Right cardiac atrium (tissue), 5 donors: ENCODE measurements at regions not wholly inside any gene's neighbourhood (a gene's known extent, or its start where the extent isn't known, plus 50 kb on each side); places are given as distances from the start of the nearest gene placed in this dataset.
A peak's percentile ranks its signal among the peaks of the same experiment; 100 is the strongest.

Experiments
- ATAC-seq, 2 donors: fragments of 200-7000 bp; cut with Tn5 transposase; one replicate each; pipeline versions ENCODE4 v1.8.0 to v1.9.1; 2020; ENCODE audit warnings: moderate library complexity in 2 of 2, mild to moderate bottlenecking in 1 of 2
- DNase-seq, 3 donors: peaks; one replicate each; pipeline ENCODE4 v3.0.0-alpha.2; 2020
- H3K27ac ChIP-seq: one replicate; pipeline ENCODE4 v1.5.1; 2013; ENCODE audit warnings: mild to moderate bottlenecking, low read length, control low read depth, moderate library complexity
- H3K27me3 ChIP-seq: one replicate; pipeline ENCODE4 v1.6.1; 2013; ENCODE audit not compliant: control insufficient read depth, insufficient read depth
- H3K4me1 ChIP-seq: one replicate; pipeline ENCODE4 v1.6.1; 2013; ENCODE audit warnings: low read length; ENCODE audit not compliant: control insufficient read depth, insufficient read depth
- H3K4me3 ChIP-seq: one replicate; pipeline ENCODE4 v1.5.1; 2013; ENCODE audit warnings: low read length, control low read depth
- H3K9me3 ChIP-seq: one replicate; pipeline ENCODE4 v1.6.1; 2013; ENCODE audit warnings: low read length; ENCODE audit not compliant: control insufficient read depth
- WGBS: extraction: QIAGEN DNeasy Blood & Tissue Kit; methylation state at CpG from one replicate; pipeline ENCODE4 v1.1.7; 2013; 5-methylcytosine and 5-hydroxymethylcytosine counted together
- intact Hi-C, 4 donors: fragments of 100-400 bp; cut with DNase I; formaldehyde crosslinking; loops; one replicate each; pipeline versions ENCODE4 v1.11.0 to v1.14.0; 2022 to 2023
- donor health status: healthy with polysubstance abuse.
- donor health status: DM: no; HTN: yes; CAD: no.
- donor health status: DM: no; HTN: no; CAD: no.
- donor health status: DM: no; HTN: yes; CAD: no; lungs with severe emphysema.
- donor health status: DM: yes; HTN: yes; CAD: no.

DNA sequence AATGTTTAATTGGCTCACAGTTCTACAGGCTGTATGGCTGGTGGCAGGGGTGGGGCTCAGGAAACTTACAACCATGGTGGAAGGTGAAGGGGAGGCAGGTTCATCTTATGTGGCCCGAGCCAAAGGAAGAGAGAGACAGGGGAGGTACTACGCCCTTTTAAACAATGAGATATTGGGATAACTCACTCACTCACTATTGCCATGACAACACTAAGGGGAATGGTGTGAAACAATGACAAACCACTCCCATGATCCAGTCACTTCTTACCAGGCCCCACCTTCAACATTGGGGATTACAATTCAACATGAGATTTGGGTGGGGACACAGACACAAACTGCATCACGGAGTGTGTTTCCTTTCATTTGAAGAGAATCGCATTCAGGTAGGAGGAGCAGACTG is 220.9 kb downstream of the GADD45G start:
- DNase-seq (no peak), ATAC-seq (peak in 1 of 2 donors; percentile 56)
- WGBS, result 79% methylated on average over 4 of the region's 4 CpGs
- Histone ChIP-seq H3K4me3 (no peak overlapping the region), H3K4me1 (peaks cover 2% of the 10 kb centered on the region), H3K9me3 (no peaks in the 10 kb centered on the region), H3K27ac (no peak overlapping the region), H3K27me3 (no peaks in the 10 kb centered on the region)
- intact Hi-C loops, result no loop called here

DNA sequence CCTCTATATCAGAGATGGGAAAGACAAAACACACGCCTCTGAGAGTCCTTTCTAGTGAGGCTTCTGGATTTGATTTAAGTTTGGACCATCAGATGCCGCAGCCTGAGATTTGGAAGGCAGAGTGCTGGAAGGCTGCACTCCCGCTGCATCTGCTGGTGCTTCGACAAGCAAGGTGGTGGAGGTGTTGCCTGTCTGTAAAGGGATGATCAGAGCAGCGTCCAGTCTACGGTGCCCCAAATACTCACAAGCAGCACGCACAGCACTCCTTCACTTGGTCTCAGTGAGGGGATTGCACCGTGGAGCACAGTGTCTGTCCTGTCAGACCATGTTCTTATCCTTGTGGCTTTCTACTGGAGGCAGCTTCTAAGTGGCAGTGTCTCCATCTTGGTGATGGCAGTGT is 221.4 kb downstream of the GADD45G start:
- intact Hi-C loops, result no loop called here
- ATAC-seq (no peak), DNase-seq (no peak)
- H3K4me1 ChIP-seq, result no peaks in the 10 kb centered on the region
- H3K27me3 ChIP-seq, result no peaks in the 10 kb centered on the region
- 95% methylated on average over 8 of the region's 8 CpGs for WGBS
- H3K4me3 ChIP-seq, result no peak overlapping the region
- no peak overlapping the region for H3K27ac ChIP-seq
- no peaks in the 10 kb centered on the region for H3K9me3 ChIP-seq

DNA sequence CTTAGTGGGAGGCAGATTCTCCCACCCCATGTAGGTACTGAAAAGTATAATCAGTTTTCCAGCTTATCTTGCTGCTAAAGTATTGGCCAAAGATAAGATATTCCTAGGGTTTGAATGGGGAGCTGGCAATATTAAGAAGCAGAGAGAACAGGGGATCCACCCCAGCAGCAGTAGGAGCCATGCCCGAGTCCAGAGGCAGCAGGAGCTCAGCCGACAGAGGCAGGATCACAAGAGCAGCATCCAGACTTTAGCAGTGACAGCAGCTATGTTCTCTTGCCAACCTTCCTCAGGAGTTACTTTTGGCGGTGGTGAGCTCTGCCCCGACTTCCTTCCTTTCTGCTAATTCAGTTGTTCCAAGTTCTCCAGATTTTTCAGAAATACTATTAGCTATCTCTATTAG is 224.5 kb downstream of the GADD45G start:
- 68% methylated on average over 4 of the region's 4 CpGs for WGBS
- no peaks in the 10 kb centered on the region for H3K9me3 ChIP-seq
- DNase-seq (no peak), ATAC-seq (no peak)
- no peak overlapping the region for H3K4me3 ChIP-seq
- H3K27ac ChIP-seq, result no peak overlapping the region
- H3K27me3 ChIP-seq, result no peaks in the 10 kb centered on the region
- no peaks in the 10 kb centered on the region for H3K4me1 ChIP-seq
- intact Hi-C loops, result no loop called here

DNA sequence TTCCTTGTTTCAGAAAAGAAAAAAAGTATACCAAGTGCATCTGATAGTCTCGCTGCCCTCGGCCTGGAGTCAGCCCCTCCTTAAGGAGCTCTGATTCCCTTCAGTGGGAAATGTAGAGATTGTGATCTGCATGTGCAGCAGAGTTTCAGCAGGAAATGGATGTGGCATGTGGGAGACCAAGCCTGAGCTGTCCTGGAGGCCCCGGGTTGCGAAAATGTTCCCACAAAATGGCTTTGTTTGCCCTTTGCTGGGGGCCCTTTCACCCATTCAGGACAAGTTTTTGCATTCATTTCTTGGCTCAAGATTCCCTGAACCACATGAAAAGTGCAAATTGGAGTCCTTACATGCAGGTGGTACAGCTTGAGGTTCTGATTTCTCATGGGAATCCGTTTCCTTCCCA is 230.9 kb downstream of the GADD45G start:
- intact Hi-C loops, result no loop called here
- Histone ChIP-seq H3K4me3 (no peak overlapping the region), H3K4me1 (peaks cover 2% of the 10 kb centered on the region), H3K27me3 (no peaks in the 10 kb centered on the region), H3K9me3 (no peaks in the 10 kb centered on the region), H3K27ac (no peak overlapping the region)
- ATAC-seq (no peak), DNase-seq (no peak)
- 71% methylated on average over 5 of the region's 5 CpGs for WGBS

DNA sequence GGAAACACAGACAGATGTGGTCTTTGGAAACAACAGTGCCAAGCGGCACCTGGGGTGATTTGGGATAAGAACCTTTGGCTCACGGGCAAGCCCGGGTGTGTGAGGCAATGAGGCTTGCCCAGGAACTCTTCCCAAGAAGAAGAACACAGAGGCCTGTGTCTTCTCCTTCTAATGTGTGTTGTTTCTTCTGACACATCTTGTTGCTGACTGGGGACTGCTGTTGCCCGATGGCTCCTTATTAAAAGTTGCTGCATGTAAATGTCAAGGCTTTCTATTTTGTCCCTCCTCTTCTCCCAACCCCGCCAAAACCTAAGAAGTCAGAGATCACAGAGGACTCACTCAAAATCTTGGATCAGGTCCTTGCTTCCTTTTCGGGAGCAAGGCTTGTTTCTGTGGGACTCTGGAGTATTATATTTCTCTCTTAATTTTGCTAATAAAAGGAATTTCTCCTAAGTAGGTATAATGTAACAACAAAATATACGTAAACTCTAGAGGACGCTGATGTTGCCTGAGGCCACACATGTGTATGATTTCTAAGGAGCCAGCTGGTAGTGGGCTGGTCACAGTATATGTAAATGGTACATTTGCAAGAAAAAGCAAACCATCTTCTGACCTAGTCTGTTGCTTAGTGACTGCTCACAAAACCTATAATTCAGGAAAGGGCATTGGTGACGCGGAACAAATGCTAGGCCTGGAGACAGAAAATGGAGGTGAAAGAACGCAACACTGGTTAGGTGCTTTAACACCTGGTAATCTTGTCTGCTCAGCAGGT is 232.5 kb downstream of the GADD45G start:
- Histone ChIP-seq H3K9me3 (no peaks in the 10 kb centered on the region), H3K4me3 (no peak overlapping the region), H3K27ac (no peak overlapping the region), H3K4me1 (peaks cover 2% of the 10 kb centered on the region), H3K27me3 (no peaks in the 10 kb centered on the region)
- DNase-seq (no peak), ATAC-seq (no peak)
- intact Hi-C loops, result no loop called here
- WGBS, result 71% methylated on average over 11 of the region's 11 CpGs

DNA sequence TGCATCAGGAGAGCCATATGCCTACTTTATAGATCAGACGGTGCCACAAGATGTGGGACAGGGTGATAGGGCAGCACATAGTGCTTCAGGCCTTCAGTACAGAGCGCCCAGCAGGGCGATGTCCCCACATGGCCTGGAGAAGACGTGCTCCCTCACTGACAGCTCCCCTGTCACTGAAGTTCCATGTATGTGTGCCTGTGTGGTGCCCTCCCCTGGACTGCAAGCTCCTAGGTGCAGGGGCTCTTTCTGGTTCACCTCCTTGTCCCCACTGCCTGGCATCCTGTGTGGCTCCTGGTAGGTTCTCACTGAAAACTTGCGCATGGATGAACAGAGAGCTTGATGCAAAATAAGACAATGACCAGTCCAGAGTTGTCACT is 233.1 kb downstream of the GADD45G start:
- no peak overlapping the region for H3K27ac ChIP-seq
- no peaks in the 10 kb centered on the region for H3K9me3 ChIP-seq
- no peak overlapping the region for H3K4me3 ChIP-seq
- 98% methylated on average over 5 of the region's 5 CpGs for WGBS
- intact Hi-C loops, result no loop called here
- no peaks in the 10 kb centered on the region for H3K27me3 ChIP-seq
- ATAC-seq (no peak), DNase-seq (no peak)
- peaks cover 2% of the 10 kb centered on the region for H3K4me1 ChIP-seq

DNA sequence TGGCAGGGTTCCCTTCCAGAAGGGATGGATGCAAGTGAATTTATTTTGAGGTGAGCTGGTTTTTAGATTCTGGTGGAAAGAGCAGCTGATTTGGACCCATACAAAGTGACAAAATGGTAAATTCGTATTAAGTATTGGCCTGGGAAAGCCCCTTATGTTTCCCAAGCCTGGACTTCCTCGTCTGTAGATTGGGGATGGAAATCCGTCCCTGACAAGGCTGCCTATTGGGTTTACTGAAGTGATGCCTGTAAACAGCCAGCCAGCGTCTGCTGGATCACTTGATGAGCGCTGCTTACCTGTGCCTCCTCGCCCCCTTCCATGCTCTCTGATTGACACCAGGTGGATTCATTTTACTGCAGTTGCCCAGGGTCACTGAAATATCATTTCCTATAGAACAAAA is 233.8 kb downstream of the GADD45G start:
- Histone ChIP-seq H3K9me3 (no peaks in the 10 kb centered on the region), H3K27ac (no peak overlapping the region), H3K4me3 (no peak overlapping the region), H3K4me1 (peaks cover 2% of the 10 kb centered on the region), H3K27me3 (no peaks in the 10 kb centered on the region)
- intact Hi-C loops, result no loop called here
- ATAC-seq (no peak), DNase-seq (no peak)
- 85% methylated on average over 6 of the region's 6 CpGs for WGBS

DNA sequence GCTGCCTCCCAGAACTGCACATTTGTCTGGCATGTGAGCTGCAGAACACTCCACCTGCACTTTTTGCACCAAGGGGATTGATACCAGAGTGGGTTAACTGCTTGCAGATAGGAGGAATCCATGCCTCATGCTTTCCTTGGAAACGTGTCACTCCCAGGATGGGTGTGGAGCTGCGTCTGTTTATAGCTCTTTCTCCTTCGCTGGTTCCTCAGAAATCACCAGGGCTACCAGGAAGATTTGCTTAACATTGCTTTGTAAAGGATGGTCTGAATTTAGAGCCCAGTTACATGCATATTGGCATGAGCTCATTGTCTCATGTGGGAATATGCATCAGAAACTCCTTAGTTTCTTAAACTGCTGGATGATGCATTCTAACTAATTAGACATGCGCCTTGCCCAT is 234.6 kb downstream of the GADD45G start:
- no peak overlapping the region for H3K4me3 ChIP-seq
- 50% methylated on average over 4 of the region's 4 CpGs for WGBS
- H3K27ac ChIP-seq, result no peak overlapping the region
- H3K9me3 ChIP-seq, result no peaks in the 10 kb centered on the region
- peaks cover 2% of the 10 kb centered on the region for H3K4me1 ChIP-seq
- ATAC-seq, result peak; percentile 28 to 83
- DNase-seq, result no peak
- intact Hi-C loops, result no loop called here
- H3K27me3 ChIP-seq, result no peaks in the 10 kb centered on the region

DNA sequence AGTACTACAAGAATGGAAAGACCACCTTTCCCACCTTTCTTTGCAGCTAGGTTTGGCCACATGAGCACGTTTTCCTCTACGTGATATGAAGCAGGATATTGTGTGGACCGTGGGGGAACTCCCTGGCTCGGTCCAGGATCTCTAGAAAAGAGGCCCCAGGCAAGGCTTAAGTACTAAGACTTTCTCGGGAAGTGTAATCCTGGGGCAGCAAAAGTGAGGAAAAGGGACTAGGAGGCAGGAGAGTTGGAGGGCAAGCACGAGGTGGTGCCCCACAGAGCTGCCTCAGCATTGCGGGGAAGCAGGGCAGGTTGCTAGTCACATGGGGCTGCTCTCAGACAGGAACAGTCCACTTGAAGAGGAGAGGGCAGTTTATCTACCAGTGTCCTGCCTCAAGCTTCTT is 235.1 kb downstream of the GADD45G start:
- WGBS, result 68% methylated on average over 7 of the region's 7 CpGs
- ATAC-seq (peak; percentile 24 to 57), DNase-seq (no peak)
- intact Hi-C loops, result no loop called here
- Histone ChIP-seq H3K9me3 (no peaks in the 10 kb centered on the region), H3K27ac (no peak overlapping the region), H3K4me1 (peaks cover 2% of the 10 kb centered on the region), H3K4me3 (no peak overlapping the region), H3K27me3 (no peaks in the 10 kb centered on the region)

DNA sequence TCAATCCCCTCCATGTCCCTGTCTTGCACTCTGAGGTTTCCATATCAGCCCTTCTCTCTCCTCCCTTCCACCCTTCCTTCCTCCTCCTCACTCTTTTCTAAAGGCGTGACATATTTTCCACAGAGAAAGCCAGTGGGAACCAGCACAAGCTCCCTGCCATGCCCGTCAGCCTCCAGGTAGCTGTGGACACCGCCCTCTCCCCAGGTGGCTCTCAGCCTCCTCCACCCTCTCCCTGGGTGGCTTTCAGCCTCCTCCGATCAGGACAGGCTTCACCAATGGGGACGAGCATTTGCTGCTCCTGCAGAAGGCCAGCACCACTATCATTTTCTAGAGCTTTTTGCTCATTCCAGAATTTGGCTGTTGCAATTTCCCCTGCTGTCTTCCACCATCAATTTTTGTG is 236.6 kb downstream of the GADD45G start:
- intact Hi-C loops, result no loop called here
- Histone ChIP-seq H3K4me1 (peaks cover 2% of the 10 kb centered on the region), H3K27ac (no peak overlapping the region), H3K4me3 (no peak overlapping the region), H3K27me3 (no peaks in the 10 kb centered on the region), H3K9me3 (no peaks in the 10 kb centered on the region)
- 96% methylated on average over 5 of the region's 5 CpGs for WGBS
- ATAC-seq, result no peak
- no peak for DNase-seq

DNA sequence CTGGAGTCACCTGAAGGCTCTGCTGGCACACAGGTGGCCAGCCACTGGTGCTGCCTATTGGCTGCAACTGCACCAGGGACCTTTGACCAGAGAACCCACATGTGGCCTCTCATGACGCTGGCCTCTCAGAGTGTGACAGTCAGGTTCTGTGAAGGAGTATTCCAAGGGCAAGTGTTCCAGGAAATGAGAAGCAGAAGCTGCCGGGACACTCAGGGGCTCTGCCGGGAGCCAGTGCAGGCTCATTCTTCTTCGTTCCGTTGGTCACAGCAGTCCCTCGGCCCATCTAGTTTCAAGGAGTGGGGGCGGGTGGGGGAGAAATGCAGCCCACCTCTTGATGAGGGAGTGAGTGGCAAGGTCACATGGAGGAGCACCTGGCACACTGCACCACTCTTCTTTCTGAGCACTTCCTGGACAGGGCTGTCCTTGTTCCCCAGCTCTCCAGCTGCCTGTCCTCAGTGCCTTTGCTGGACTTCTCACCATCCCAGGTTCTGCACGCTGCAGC is 237.5 kb downstream of the GADD45G start:
- Histone ChIP-seq H3K27me3 (no peaks in the 10 kb centered on the region), H3K4me1 (peaks cover 2% of the 10 kb centered on the region), H3K27ac (no peak overlapping the region), H3K9me3 (no peaks in the 10 kb centered on the region), H3K4me3 (no peak overlapping the region)
- no peak for DNase-seq
- intact Hi-C loops, result no loop called here
- peak in 1 of 2 donors; percentile 17 for ATAC-seq
- WGBS, result 70% methylated on average over 8 of the region's 8 CpGs

DNA sequence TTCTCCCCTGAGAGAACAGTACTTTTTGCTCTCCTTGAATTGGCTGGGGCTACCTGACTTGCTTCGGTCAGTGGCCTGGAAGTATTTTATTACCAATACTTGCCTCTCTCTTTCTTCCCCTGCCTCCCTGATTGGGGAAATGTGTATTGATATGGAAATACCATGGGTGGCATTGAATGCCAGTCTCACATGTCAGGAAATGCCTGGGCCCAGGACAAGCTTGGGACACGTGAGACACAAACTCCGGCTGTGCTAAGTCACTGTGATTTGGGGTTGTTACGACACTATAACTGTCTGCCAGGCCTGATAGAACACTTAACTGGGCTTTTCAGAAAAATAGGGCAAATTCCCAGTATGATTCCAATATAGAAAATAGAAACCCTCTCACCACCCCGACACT is 238.3 kb downstream of the GADD45G start:
- ATAC-seq (no peak), DNase-seq (no peak)
- peaks cover 2% of the 10 kb centered on the region for H3K4me1 ChIP-seq
- H3K27me3 ChIP-seq, result no peaks in the 10 kb centered on the region
- WGBS, result 81% methylated on average over 5 of the region's 5 CpGs
- H3K27ac ChIP-seq, result no peak overlapping the region
- H3K4me3 ChIP-seq, result no peak overlapping the region
- intact Hi-C loops, result no loop called here
- no peaks in the 10 kb centered on the region for H3K9me3 ChIP-seq
